HepG2 (cell line): ENCODE measurements at regions not wholly inside any gene's neighbourhood (a gene's known extent, or its start where the extent isn't known, plus 50 kb on each side); places are given as distances from the start of the nearest gene placed in this dataset.

ENCODE experiments used
- ATAC-seq: fragments of 200-7000 bp; cut with Tn5 transposase; 3 replicates; pipeline ENCODE4 v1.9.1; 2020; ENCODE audit warnings: mild to moderate bottlenecking, moderate library complexity
- BruUV-seq: library from RNA; stranded (reverse); fragments of 400-500 nt; replicated peaks from 2 replicates; lab custom pipeline; 2021; lab: Mats Ljungman, UMichigan
- CTCF ChIA-PET: fragments of 300-600 bp; formaldehyde crosslinking; extraction: SDS; loops from one replicate; lab custom pipeline; 2021; ENCODE audit warnings: low total read pairs, inconsistent platforms, low intra/inter-chr PET ratio; lab: Yijun Ruan, JAX
- POLR2A ChIA-PET: fragments of 350-600 bp; sonication (Branson Sonifier 250); formaldehyde crosslinking; loops from one replicate; lab custom pipeline; 2020; ENCODE audit warnings: antibody characterized with exemption, inconsistent platforms; lab: Yijun Ruan, JAX
- DNase-seq: peaks from one replicate; pipeline ENCODE4 v3.0.0-alpha.2; 2015; ENCODE audit warnings: low spot score
- FAIRE-seq: peaks from 3 replicates; lab custom pipeline; 2011; peaks lifted over from hg19 to GRCh38; lab: Jason Lieb, UNC
- H2AFZ ChIP-seq: one replicate; pipeline ENCODE4 v1.6.1; 2011; ENCODE audit warnings: low read length, inconsistent platforms
- H3K27ac ChIP-seq: fragments of 300-600 bp; 3 replicates; pipeline ENCODE4 v1.8.0; 2011; ENCODE audit warnings: mixed run types, mild to moderate bottlenecking, mixed read lengths, low read length, inconsistent platforms; ENCODE audit not compliant: insufficient read depth; ENCODE audit errors: extremely low read length
- H3K27me3 ChIP-seq, 2 experiments: fragments of 200-600 bp in 1 of 2; 2 replicates in 1 of 2; 3 replicates in 1 of 2; pipeline versions ENCODE4 v1.6.0 to v1.8.0; 2011; ENCODE audit warnings: low read length in 2 of 2, mild to moderate bottlenecking in 2 of 2, moderate library complexity in 2 of 2, inconsistent platforms in 1 of 2; ENCODE audit not compliant: insufficient read depth in 2 of 2, control insufficient read depth in 1 of 2
- H3K36me3 ChIP-seq, 2 experiments: fragments of 200-600 bp in 1 of 2; replicated peaks in 1 of 2; 2 replicates in 1 of 2; 3 replicates in 1 of 2; pipeline versions ENCODE4 v1.5.1 to v1.8.0; 2011; ENCODE audit warnings: low read length in 2 of 2, inconsistent platforms in 1 of 2; ENCODE audit not compliant: insufficient read depth in 2 of 2, control insufficient read depth in 1 of 2
- H3K4me1 ChIP-seq: 2 replicates; pipeline ENCODE4 v1.5.1; 2012; ENCODE audit warnings: low read length, inconsistent platforms; ENCODE audit not compliant: insufficient read depth
- H3K4me2 ChIP-seq: 2 replicates; pipeline ENCODE4 v1.6.0; 2011; ENCODE audit warnings: low read depth, low read length, inconsistent platforms
- H3K4me3 ChIP-seq, 3 experiments: fragments of 200-600 bp in 1 of 3; sonication (generic), shearing (Covaris generic) in 1 of 3; replicated peaks in 1 of 3; 2 replicates each; pipeline ENCODE4 v1.5.1; 2011 to 2016; ENCODE audit warnings: low read length in 3 of 3, inconsistent platforms in 2 of 3, low read depth in 2 of 3, mild to moderate bottlenecking in 2 of 3, control low read depth in 1 of 3, mixed read lengths in 1 of 3; ENCODE audit not compliant: insufficient read depth in 1 of 3
- H3K79me2 ChIP-seq: one replicate; pipeline ENCODE4 v1.6.1; 2011; ENCODE audit warnings: low read length, inconsistent platforms; ENCODE audit not compliant: insufficient read depth
- H3K9ac ChIP-seq: 2 replicates; pipeline ENCODE4 v1.6.0; 2011; ENCODE audit warnings: mild to moderate bottlenecking, low read depth, low read length, inconsistent platforms; ENCODE audit not compliant: insufficient read depth
- H3K9me3 ChIP-seq: 2 replicates; pipeline ENCODE4 v1.5.1; 2012; ENCODE audit warnings: mild to moderate bottlenecking, low read length
- H4K20me1 ChIP-seq: 2 replicates; pipeline ENCODE4 v1.6.0; 2011; ENCODE audit warnings: inconsistent platforms, mild to moderate bottlenecking, low read length, moderate library complexity; ENCODE audit not compliant: insufficient read depth
- ELF4 ChIP-seq: sonication (generic); formaldehyde crosslinking; IDR thresholded peaks from 2 replicates; pipeline ENCODE4 v1.5.0; 2020; ENCODE audit warnings: missing genetic modification reagents, mild to moderate bottlenecking, moderate library complexity, borderline replicate concordance
- RBM22 ChIP-seq: fragments of 200-400 bp; formaldehyde crosslinking; optimal IDR thresholded peaks from 2 replicates; pipeline ENCODE3; 2017; ENCODE audit warnings: mild to moderate bottlenecking, low read length, moderate library complexity
- SKIL ChIP-seq: sonication (generic); formaldehyde crosslinking; IDR thresholded peaks from 2 replicates; pipeline ENCODE4 v1.8.0; 2022; ENCODE audit warnings: missing genetic modification reagents, mild to moderate bottlenecking, moderate library complexity, borderline replicate concordance
- TFE3 ChIP-seq: IDR thresholded peaks from 2 replicates; pipeline ENCODE4 v1.6.1; 2016
- ZMYM2 ChIP-seq: sonication (generic); formaldehyde crosslinking; IDR thresholded peaks from 2 replicates; pipeline ENCODE4 v1.8.0; 2022; ENCODE audit warnings: mild to moderate bottlenecking, missing genetic modification reagents
- ZNF343 ChIP-seq: sonication (generic); formaldehyde crosslinking; IDR thresholded peaks from 2 replicates; pipeline ENCODE4 v1.4.0; 2020; ENCODE audit warnings: mild to moderate bottlenecking, missing genetic modification reagents
- WGBS: methylation state at CpG from one replicate; pipeline ENCODE4 v1.1.6; 2017; ENCODE audit warnings: low lambda C conversion rate; 5-methylcytosine and 5-hydroxymethylcytosine counted together
- in situ Hi-C: cut with HindIII; loops from 2 replicates; pipeline ENCODE4 v1.10.0; 2017; ENCODE audit warnings: low pct_unique_long_range_greater_than_20kb; ENCODE audit not compliant: extremely low pct_ligation_motif_present
- intact Hi-C: fragments of 100-400 bp; cut with micrococcal nuclease; formaldehyde crosslinking; loops from one replicate; pipeline ENCODE4 v1.10.0; 2022; ENCODE audit not compliant: unreplicated experiment

GRCh38 chr3:76015496-76015895 is 230.1 kb upstream of the ZNF717 start:
- H3K27me3 ChIP-seq: no peaks in the 10 kb centered on the region
- in situ Hi-C loops (no loop called here), intact Hi-C loops (no loop called here)
- H3K4me3 ChIP-seq: no peak overlapping the region
- H3K79me2 ChIP-seq: no peaks in the 10 kb centered on the region
- H3K36me3 ChIP-seq: no peaks in the 10 kb centered on the region
- ATAC-seq: no peak
- peaks cover 28% of the 10 kb centered on the region; the same call in 1 of the 2 replicates for H3K9me3 ChIP-seq
- H3K4me1 ChIP-seq: no peaks in the 10 kb centered on the region
- H2AFZ ChIP-seq: no peak overlapping the region
- no peaks in the 10 kb centered on the region for H4K20me1 ChIP-seq
- no peak for TF ChIP-seq ZMYM2 (CRISPR knock-in tag)
- ChIA-PET POLR2A (no interaction called here), CTCF (no interaction called here)
- WGBS: 3% methylated on average over 2 of the region's 2 CpGs
- no peak overlapping the region for H3K4me2 ChIP-seq
- no peak for DNase-seq
- H3K9ac ChIP-seq: no peak overlapping the region
- no peak overlapping the region for H3K27ac ChIP-seq
- BruUV-seq: no TSS peak
- FAIRE-seq: no peak

- Histone ChIP-seq H3K9ac (no peak overlapping the region), H3K9me3 (peaks cover 26% of the 10 kb centered on the region; the same call in 1 of the 2 replicates), H3K79me2 (no peaks in the 10 kb centered on the region), H2AFZ (no peak overlapping the region), H3K27ac (no peak overlapping the region), H3K4me3 (no peak overlapping the region), H3K4me1 (no peaks in the 10 kb centered on the region), H3K36me3 (no peaks in the 10 kb centered on the region), H3K27me3 (no peaks in the 10 kb centered on the region), H4K20me1 (no peaks in the 10 kb centered on the region), H3K4me2 (no peak overlapping the region)
- ATAC-seq (no peak), FAIRE-seq (no peak), DNase-seq (no peak)
- WGBS: 1% methylated on average over 6 of the region's 6 CpGs
- ChIA-PET CTCF (no interaction called here), POLR2A (no interaction called here)
- BruUV-seq: no TSS peak
- intact Hi-C loops (no loop called here), in situ Hi-C loops (no loop called here)
- no peak for TF ChIP-seq ELF4 (CRISPR knock-in tag)
- no peak for TF ChIP-seq SKIL (CRISPR knock-in tag)
- no peak for TF ChIP-seq RBM22
- no peak for TF ChIP-seq ZNF343
- no peak for TF ChIP-seq TFE3 (CRISPR knock-in tag)
Measured at GRCh38 chr3:76016111-76016510, 230.8 kb upstream of the ZNF717 start.
